ENCODE measurements at regions not wholly inside any gene's neighbourhood (a gene's known extent, or its start where the extent isn't known, plus 50 kb on each side); places are given as distances from the start of the nearest gene placed in this dataset.

- TF ChIP-seq GATA3 (IDR thresholded peaks at IDR 0.05; ENCODE audit: borderline replicate concordance): no peak
Measured at GRCh38 chr2:58974426-58974825, 733.3 kb upstream of the FANCL start (continued).

- DNase-seq (ENCODE audit: low read depth in 1 of 2, low spot score in 1 of 2): peak in 1 of 2 experiments; percentile 30
Measured at GRCh38 chr2:58973811-58974281, 732.7 kb upstream of the FANCL start.

More at GRCh38 chr2:58973811-58974281, 732.7 kb upstream of the FANCL start:
- ATAC-seq (peak in 1 of 2 experiments; percentile 79; a peak in 3 of 6 replicates), FAIRE-seq (no peak)
- TF ChIP-seq ELK1 (IDR thresholded peaks at IDR 0.05; ENCODE audit: low read depth, low read length): no peak
- no peak for TF ChIP-seq EP300 (IDR thresholded peaks at IDR 0.05)
- no peak for TF ChIP-seq REST (IDR thresholded peaks at IDR 0.05)
- TF ChIP-seq BCL3 (IDR thresholded peaks at IDR 0.05): no peak
- no peak for TF ChIP-seq KDM5A (IDR thresholded peaks at IDR 0.05)
- no peak for TF ChIP-seq HES2 (IDR thresholded peaks at IDR 0.05)
- TF ChIP-seq MAFK (IDR thresholded peaks at IDR 0.05; ENCODE audit: partially characterized antibody): no peak
- no peak for TF ChIP-seq TFCP2L1 (CRISPR knock-in tag; IDR thresholded peaks at IDR 0.05)
- TF ChIP-seq SMC3 (IDR thresholded peaks at IDR 0.05): no peak
- TF ChIP-seq FOXS1 (CRISPR knock-in tag; IDR thresholded peaks at IDR 0.05): no peak
- no peak for TF ChIP-seq USF2 (IDR thresholded peaks at IDR 0.05)
- TF ChIP-seq PBX3 (IDR thresholded peaks at IDR 0.05): no peak
- no peak for TF ChIP-seq CBX8 (IDR thresholded peaks at IDR 0.05)
- no peak for TF ChIP-seq ATOH8 (CRISPR knock-in tag; IDR thresholded peaks at IDR 0.05; ENCODE audit: low read depth)
- no peak for TF ChIP-seq HEYL (CRISPR knock-in tag; IDR thresholded peaks at IDR 0.05)
- no peak for TF ChIP-seq NR3C1 (IDR thresholded peaks at IDR 0.05)
- Histone ChIP-seq H3K27ac (no peak overlapping the region), H3K4me1 (no peaks in the 10 kb centered on the region), H3K4me2 (no peak overlapping the region), H3K9me3 (no peaks in the 10 kb centered on the region), H3K4me3 (no peak overlapping the region)
- POLR2A ChIA-PET: no interaction called here
- CTCF ChIA-PET: no interaction called here
- WGBS (ENCODE audit: missing lambda C conversion rate): 24% methylated on average over 6 of the region's 6 CpGs

Data from A549 (cell line).